ENCODE measurements at regions not wholly inside any gene's neighbourhood (a gene's known extent, or its start where the extent isn't known, plus 50 kb on each side); places are given as distances from the start of the nearest gene placed in this dataset.

DNA sequence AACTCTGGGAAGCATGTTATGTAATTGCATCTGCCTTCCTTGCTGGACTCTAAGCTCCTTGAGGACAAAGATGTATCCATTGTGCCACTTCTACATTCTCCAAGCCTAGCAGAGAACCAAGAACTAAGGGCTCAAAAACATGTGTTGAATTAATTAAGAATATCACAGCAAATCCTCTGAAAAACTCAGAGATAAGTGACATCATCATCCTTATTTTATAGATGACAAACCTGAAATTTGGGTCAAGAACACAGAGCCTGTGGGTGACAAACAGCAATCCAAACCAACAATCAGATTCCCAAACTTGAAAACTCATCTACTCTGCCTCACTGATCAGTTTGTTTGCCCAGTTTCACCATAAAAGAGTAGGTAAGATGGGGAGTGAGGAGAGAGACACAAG is 503.6 kb upstream of the LRRN3 start:
- Histone ChIP-seq H2AK5ac (ENCODE audit: low read length) (no peak overlapping the region), H3K27me3 (ENCODE audit: insufficient read depth, low read length, poor library complexity) (no peaks in the 10 kb centered on the region), H2BK5ac (ENCODE audit: low read length) (no peak overlapping the region), H3K4me1 (ENCODE audit: control insufficient read depth, low read depth, low read length) (no peaks in the 10 kb centered on the region), H4K5ac (ENCODE audit: low read length) (no peak overlapping the region), H3K4me3 (ENCODE audit: low read length) (no peak overlapping the region), H3K79me2 (ENCODE audit: control insufficient read depth, insufficient read depth, low read length) (no peaks in the 10 kb centered on the region), H3K79me1 (ENCODE audit: low read length) (no peaks in the 10 kb centered on the region), H3K9ac (ENCODE audit: low read length) (no peak overlapping the region), H3K4ac (ENCODE audit: low read depth, low read length) (no peak overlapping the region), H3K56ac (ENCODE audit: low read length) (no peak overlapping the region), H3K23ac (ENCODE audit: low read length) (no peak overlapping the region), H3K4me2 (ENCODE audit: low read length) (no peak overlapping the region), H3K36me3 (ENCODE audit: control insufficient read depth, insufficient read depth, low read length) (no peaks in the 10 kb centered on the region), H3K27ac (ENCODE audit: low read depth, low read length) (no peak overlapping the region), H2BK15ac (replicated peaks; ENCODE audit: low read depth) (no peak overlapping the region), H4K8ac (ENCODE audit: low read depth, low read length) (no peak overlapping the region), H3K18ac (ENCODE audit: low read length) (no peak overlapping the region), H2BK120ac (ENCODE audit: low read depth, low read length) (no peak overlapping the region)
- no peak for DNase-seq

- no peak overlapping the region for H3K23ac ChIP-seq (ENCODE audit: low read length)
- H4K5ac ChIP-seq (ENCODE audit: low read length): no peak overlapping the region
- no CpG with 5 or more reads among the region's 5 CpGs for WGBS (ENCODE audit: extremely low coverage, insufficient coverage, low lambda C conversion rate)
- H4K8ac ChIP-seq (ENCODE audit: low read depth, low read length): no peak overlapping the region
- no peaks in the 10 kb centered on the region for H3K79me1 ChIP-seq (ENCODE audit: low read length)
- no peak overlapping the region for H3K56ac ChIP-seq (ENCODE audit: low read length)
- no peak overlapping the region for H3K4me2 ChIP-seq (ENCODE audit: low read length)
- H2AK5ac ChIP-seq (ENCODE audit: low read length): no peak overlapping the region
- H3K27ac ChIP-seq (ENCODE audit: low read depth, low read length): no peak overlapping the region
- peak; percentile 65 for DNase-seq
- H2BK15ac ChIP-seq (replicated peaks; ENCODE audit: low read depth): no peak overlapping the region
- no peak overlapping the region for H3K18ac ChIP-seq (ENCODE audit: low read length)
- no peak overlapping the region for H3K4me3 ChIP-seq (ENCODE audit: low read length)
- no peak overlapping the region for H2BK120ac ChIP-seq (ENCODE audit: low read depth, low read length)
- H3K4me1 ChIP-seq (ENCODE audit: control insufficient read depth, low read depth, low read length): no peaks in the 10 kb centered on the region
- no peak overlapping the region for H3K4ac ChIP-seq (ENCODE audit: low read depth, low read length)
- H3K9ac ChIP-seq (ENCODE audit: low read length): no peak overlapping the region
- no peaks in the 10 kb centered on the region for H3K36me3 ChIP-seq (ENCODE audit: control insufficient read depth, insufficient read depth, low read length)
- H3K27me3 ChIP-seq (ENCODE audit: insufficient read depth, low read length, poor library complexity): no peaks in the 10 kb centered on the region
- no peaks in the 10 kb centered on the region for H3K79me2 ChIP-seq (ENCODE audit: control insufficient read depth, insufficient read depth, low read length)
- no peak overlapping the region for H2BK5ac ChIP-seq (ENCODE audit: low read length)
Observed at GRCh38 chr7:110590415-110590814, 500.5 kb upstream of the LRRN3 start.

- no peak overlapping the region for H3K56ac ChIP-seq (ENCODE audit: low read length)
- no peak overlapping the region for H3K27ac ChIP-seq (ENCODE audit: low read depth, low read length)
- no peak overlapping the region for H2BK15ac ChIP-seq (replicated peaks; ENCODE audit: low read depth)
- no peak overlapping the region for H2BK5ac ChIP-seq (ENCODE audit: low read length)
- no peak overlapping the region for H3K23ac ChIP-seq (ENCODE audit: low read length)
- no peak overlapping the region for H4K8ac ChIP-seq (ENCODE audit: low read depth, low read length)
- H3K4ac ChIP-seq (ENCODE audit: low read depth, low read length): no peak overlapping the region
- no peak overlapping the region for H3K4me2 ChIP-seq (ENCODE audit: low read length)
- H3K4me1 ChIP-seq (ENCODE audit: control insufficient read depth, low read depth, low read length): no peaks in the 10 kb centered on the region
- no peaks in the 10 kb centered on the region for H3K36me3 ChIP-seq (ENCODE audit: control insufficient read depth, insufficient read depth, low read length)
- H3K27me3 ChIP-seq (ENCODE audit: insufficient read depth, low read length, poor library complexity): no peaks in the 10 kb centered on the region
- no peak overlapping the region for H3K4me3 ChIP-seq (ENCODE audit: low read length)
- H2AK5ac ChIP-seq (ENCODE audit: low read length): no peak overlapping the region
- H3K79me2 ChIP-seq (ENCODE audit: control insufficient read depth, insufficient read depth, low read length): no peaks in the 10 kb centered on the region
- DNase-seq: no peak
- H4K5ac ChIP-seq (ENCODE audit: low read length): no peak overlapping the region
- whole genome bisulfite sequencing (ENCODE audit: extremely low coverage, insufficient coverage, low lambda C conversion rate): no CpG with 5 or more reads among the region's 4 CpGs
- no peak overlapping the region for H3K18ac ChIP-seq (ENCODE audit: low read length)
- no peaks in the 10 kb centered on the region for H3K79me1 ChIP-seq (ENCODE audit: low read length)
- no peak overlapping the region for H3K9ac ChIP-seq (ENCODE audit: low read length)
- no peak overlapping the region for H2BK120ac ChIP-seq (ENCODE audit: low read depth, low read length)
Observed at GRCh38 chr7:110591341-110591740, 499.6 kb upstream of the LRRN3 start.

DNA sequence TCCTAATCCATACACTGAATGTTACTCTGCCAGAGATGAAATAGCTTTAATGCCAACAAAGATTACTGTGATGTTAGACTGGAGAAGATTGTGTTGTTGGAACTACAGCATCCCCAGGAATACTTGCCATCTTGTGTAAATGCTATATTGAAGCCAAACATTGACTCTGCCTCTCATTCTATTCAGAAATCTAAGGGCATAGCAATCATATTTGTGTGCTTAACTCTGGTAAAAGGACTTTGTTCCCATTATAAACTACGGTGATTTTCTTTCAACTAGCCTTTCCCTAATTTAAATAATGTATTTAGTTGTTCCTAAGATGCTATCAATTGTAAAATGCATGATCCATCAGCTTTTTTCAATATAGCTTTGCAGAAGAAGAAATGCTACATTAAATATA is 498.4 kb upstream of the LRRN3 start:
- Histone ChIP-seq H3K4me1 (ENCODE audit: control insufficient read depth, low read depth, low read length) (no peaks in the 10 kb centered on the region), H3K56ac (ENCODE audit: low read length) (no peak overlapping the region), H2AK5ac (ENCODE audit: low read length) (no peak overlapping the region), H3K36me3 (ENCODE audit: control insufficient read depth, insufficient read depth, low read length) (no peaks in the 10 kb centered on the region), H2BK5ac (ENCODE audit: low read length) (no peak overlapping the region), H3K9ac (ENCODE audit: low read length) (no peak overlapping the region), H3K79me2 (ENCODE audit: control insufficient read depth, insufficient read depth, low read length) (no peaks in the 10 kb centered on the region), H3K27ac (ENCODE audit: low read depth, low read length) (no peak overlapping the region), H3K4me3 (ENCODE audit: low read length) (no peak overlapping the region), H3K4me2 (ENCODE audit: low read length) (no peak overlapping the region), H3K79me1 (ENCODE audit: low read length) (no peaks in the 10 kb centered on the region), H3K23ac (ENCODE audit: low read length) (no peak overlapping the region), H2BK120ac (ENCODE audit: low read depth, low read length) (no peak overlapping the region), H2BK15ac (replicated peaks; ENCODE audit: low read depth) (no peak overlapping the region), H3K18ac (ENCODE audit: low read length) (no peak overlapping the region), H3K27me3 (ENCODE audit: insufficient read depth, low read length, poor library complexity) (no peaks in the 10 kb centered on the region), H4K8ac (ENCODE audit: low read depth, low read length) (no peak overlapping the region), H4K5ac (ENCODE audit: low read length) (no peak overlapping the region), H3K4ac (ENCODE audit: low read depth, low read length) (no peak overlapping the region)
- DNase-seq: no peak
- no CpG with 5 or more reads among the region's 1 CpG for WGBS (ENCODE audit: extremely low coverage, insufficient coverage, low lambda C conversion rate)

DNA sequence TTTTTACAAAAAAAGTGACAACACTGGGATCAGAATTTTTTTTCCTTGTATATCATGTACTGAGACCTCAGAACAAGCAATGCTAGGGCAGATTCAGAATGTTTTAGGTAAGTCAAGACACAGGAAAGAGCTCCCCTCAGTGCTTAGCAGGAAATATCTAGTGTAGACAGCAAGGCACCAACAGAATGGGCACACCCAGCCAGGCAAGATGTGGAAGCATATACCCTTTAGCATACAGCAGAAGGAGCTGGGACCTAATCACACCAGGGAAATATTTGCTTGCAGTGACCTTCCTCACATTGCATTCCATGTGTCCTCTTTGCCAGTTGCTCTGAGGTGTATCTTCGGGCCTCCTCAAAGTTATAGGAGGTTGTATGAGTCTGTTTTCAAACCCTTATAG is 497.6 kb upstream of the LRRN3 start:
- WGBS (ENCODE audit: extremely low coverage, insufficient coverage, low lambda C conversion rate): no CpG with 5 or more reads among the region's 1 CpG
- Histone ChIP-seq H3K79me1 (ENCODE audit: low read length) (no peaks in the 10 kb centered on the region), H2BK120ac (ENCODE audit: low read depth, low read length) (no peak overlapping the region), H3K18ac (ENCODE audit: low read length) (no peak overlapping the region), H3K79me2 (ENCODE audit: control insufficient read depth, insufficient read depth, low read length) (no peaks in the 10 kb centered on the region), H3K4me3 (ENCODE audit: low read length) (no peak overlapping the region), H3K27ac (ENCODE audit: low read depth, low read length) (no peak overlapping the region), H4K8ac (ENCODE audit: low read depth, low read length) (no peak overlapping the region), H3K27me3 (ENCODE audit: insufficient read depth, low read length, poor library complexity) (no peaks in the 10 kb centered on the region), H3K4me2 (ENCODE audit: low read length) (no peak overlapping the region), H4K5ac (ENCODE audit: low read length) (no peak overlapping the region), H3K56ac (ENCODE audit: low read length) (no peak overlapping the region), H3K9ac (ENCODE audit: low read length) (no peak overlapping the region), H3K36me3 (ENCODE audit: control insufficient read depth, insufficient read depth, low read length) (no peaks in the 10 kb centered on the region), H2BK15ac (replicated peaks; ENCODE audit: low read depth) (no peak overlapping the region), H3K23ac (ENCODE audit: low read length) (no peak overlapping the region), H3K4ac (ENCODE audit: low read depth, low read length) (no peak overlapping the region), H2BK5ac (ENCODE audit: low read length) (no peak overlapping the region), H2AK5ac (ENCODE audit: low read length) (no peak overlapping the region), H3K4me1 (ENCODE audit: control insufficient read depth, low read depth, low read length) (no peaks in the 10 kb centered on the region)
- DNase-seq: no peak

DNA sequence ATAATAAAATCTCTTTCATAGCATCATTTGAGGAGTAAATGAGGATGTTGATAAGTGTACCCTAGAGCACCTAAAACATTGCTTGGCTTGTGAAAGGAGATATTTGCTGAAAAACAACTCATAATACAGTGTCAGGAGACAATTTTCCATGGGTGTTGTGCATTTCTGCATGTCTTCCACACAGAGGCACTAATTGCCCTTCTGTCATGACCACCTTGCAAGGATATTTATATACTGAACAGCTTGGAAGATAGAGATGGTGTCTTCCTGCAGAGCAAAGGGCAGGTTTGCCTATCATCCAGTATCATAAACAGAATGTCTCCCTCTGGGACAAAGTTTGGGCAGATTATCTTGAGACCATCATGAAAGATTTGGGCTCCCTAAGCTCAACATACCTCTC is 495.2 kb upstream of the LRRN3 start:
- no peak overlapping the region for H4K8ac ChIP-seq (ENCODE audit: low read depth, low read length)
- no peak overlapping the region for H2BK15ac ChIP-seq (replicated peaks; ENCODE audit: low read depth)
- H2BK120ac ChIP-seq (ENCODE audit: low read depth, low read length): no peak overlapping the region
- H3K4me1 ChIP-seq (ENCODE audit: control insufficient read depth, low read depth, low read length): no peaks in the 10 kb centered on the region
- H3K4me3 ChIP-seq (ENCODE audit: low read length): no peak overlapping the region
- no peak overlapping the region for H3K4me2 ChIP-seq (ENCODE audit: low read length)
- no peak overlapping the region for H3K4ac ChIP-seq (ENCODE audit: low read depth, low read length)
- H2BK5ac ChIP-seq (ENCODE audit: low read length): no peak overlapping the region
- peak overlapping the region; percentile 11 for H3K23ac ChIP-seq (ENCODE audit: low read length)
- no peaks in the 10 kb centered on the region for H3K79me1 ChIP-seq (ENCODE audit: low read length)
- no peak overlapping the region for H3K56ac ChIP-seq (ENCODE audit: low read length)
- no peaks in the 10 kb centered on the region for H3K36me3 ChIP-seq (ENCODE audit: control insufficient read depth, insufficient read depth, low read length)
- H3K27ac ChIP-seq (ENCODE audit: low read depth, low read length): no peak overlapping the region
- no peaks in the 10 kb centered on the region for H3K79me2 ChIP-seq (ENCODE audit: control insufficient read depth, insufficient read depth, low read length)
- no peaks in the 10 kb centered on the region for H3K27me3 ChIP-seq (ENCODE audit: insufficient read depth, low read length, poor library complexity)
- H2AK5ac ChIP-seq (ENCODE audit: low read length): no peak overlapping the region
- no peak overlapping the region for H3K18ac ChIP-seq (ENCODE audit: low read length)
- peak overlapping the region; percentile 16 for H4K5ac ChIP-seq (ENCODE audit: low read length)
- no peak for DNase-seq
- no peak overlapping the region for H3K9ac ChIP-seq (ENCODE audit: low read length)

All from mesendoderm (in vitro differentiated cells).